Keratinocyte (primary cell): ENCODE measurements at regions not wholly inside any gene's neighbourhood (a gene's known extent, or its start where the extent isn't known, plus 50 kb on each side); places are given as distances from the start of the nearest gene placed in this dataset.
A peak's percentile ranks its signal among the peaks of the same experiment; 100 is the strongest.

Experiments
- DNase-seq: peaks from one replicate; pipeline ENCODE4 v3.0.0-alpha.2; 2011; ENCODE audit warnings: low read depth, missing footprints, low spot score
- FAIRE-seq: peaks from 2 replicates; lab custom pipeline; 2011; peaks lifted over from hg19 to GRCh38; lab: Jason Lieb, UNC
- H2AFZ ChIP-seq: 2 replicates; pipeline ENCODE4 v1.6.0; 2012; ENCODE audit warnings: low read length, control low read depth, inconsistent platforms; ENCODE audit not compliant: control insufficient read depth
- H3K27ac ChIP-seq: 2 replicates; pipeline ENCODE4 v1.5.1; 2011; ENCODE audit warnings: low read length; ENCODE audit not compliant: control insufficient read depth, insufficient read depth
- H3K27me3 ChIP-seq: 3 replicates; pipeline ENCODE4 v1.6.0; 2011; ENCODE audit warnings: low read length; ENCODE audit not compliant: control insufficient read depth, insufficient read depth; ENCODE audit errors: extremely low read depth
- H3K36me3 ChIP-seq, 2 experiments: 2 replicates in 1 of 2; 3 replicates in 1 of 2; pipeline ENCODE4 v1.5.1; 2011; ENCODE audit warnings: low read length in 2 of 2, mild to moderate bottlenecking in 1 of 2; ENCODE audit not compliant: control insufficient read depth in 2 of 2, insufficient read depth in 2 of 2; ENCODE audit errors: extremely low read depth in 1 of 2
- H3K4me1 ChIP-seq: 3 replicates; pipeline ENCODE4 v1.5.1; 2011; ENCODE audit warnings: low read length; ENCODE audit not compliant: control insufficient read depth, insufficient read depth; ENCODE audit errors: extremely low read depth
- H3K4me2 ChIP-seq: 3 replicates; pipeline ENCODE4 v1.6.0; 2011; ENCODE audit warnings: low read depth, low read length; ENCODE audit not compliant: control insufficient read depth, insufficient read depth; ENCODE audit errors: extremely low read depth
- H3K4me3 ChIP-seq, 3 experiments: fragments of 200-600 bp in 1 of 3; sonication (generic) in 1 of 3; 2 replicates in 2 of 3; 3 replicates in 1 of 3; pipeline ENCODE4 v1.5.1; 2011 to 2016; ENCODE audit warnings: low read length in 3 of 3, mild to moderate bottlenecking in 3 of 3, control low read depth in 2 of 3, inconsistent platforms in 1 of 3, low read depth in 1 of 3, mixed read lengths in 1 of 3, mixed run types in 1 of 3, moderate library complexity in 1 of 3; ENCODE audit not compliant: control insufficient read depth in 2 of 3, insufficient read depth in 2 of 3; ENCODE audit errors: extremely low read depth in 1 of 3
- H3K79me2 ChIP-seq: 2 replicates; pipeline ENCODE4 v1.6.0; 2012; ENCODE audit warnings: low read length; ENCODE audit not compliant: control insufficient read depth, insufficient read depth
- H3K9ac ChIP-seq: 3 replicates; pipeline ENCODE4 v1.6.0; 2011; ENCODE audit warnings: low read length; ENCODE audit not compliant: control insufficient read depth, insufficient read depth; ENCODE audit errors: extremely low read depth
- H3K9me1 ChIP-seq: 3 replicates; pipeline ENCODE4 v1.6.0; 2011; ENCODE audit warnings: low read length; ENCODE audit not compliant: control insufficient read depth, insufficient read depth; ENCODE audit errors: extremely low read depth
- H3K9me3 ChIP-seq: 2 replicates; pipeline ENCODE4 v1.5.1; 2012; ENCODE audit warnings: low read depth, low read length; ENCODE audit not compliant: control insufficient read depth
- H4K20me1 ChIP-seq: 3 replicates; pipeline ENCODE4 v1.6.0; 2011; ENCODE audit warnings: low read length; ENCODE audit not compliant: control insufficient read depth, insufficient read depth; ENCODE audit errors: extremely low read depth
- CTCF ChIP-seq, 3 experiments: IDR thresholded peaks in 1 of 3; conservative IDR thresholded peaks in 1 of 3; optimal IDR thresholded peaks in 1 of 3; 2 replicates in 2 of 3; 3 replicates in 1 of 3; pipeline versions ENCODE3 to v1.5.1; 2011; ENCODE audit warnings: low read length in 3 of 3, mild to moderate bottlenecking in 3 of 3, moderate library complexity in 2 of 3, control low read depth in 1 of 3, inconsistent platforms in 1 of 3; ENCODE audit not compliant: insufficient read depth in 2 of 3; ENCODE audit errors: extremely low read depth in 1 of 3
- EZH2 ChIP-seq: IDR thresholded peaks from one replicate; pipeline ENCODE4 v1.6.1; 2012; ENCODE audit warnings: inconsistent platforms, mild to moderate bottlenecking, low read length, moderate library complexity
- dilution Hi-C: fragments of 300-500 bp; cut with MboI; formaldehyde crosslinking; loops from one replicate; pipeline ENCODE4 v1.7.0; 2020; ENCODE audit warnings: low sequenced_read_pairs; ENCODE audit not compliant: extremely low pct_ligation_motif_present

DNA sequence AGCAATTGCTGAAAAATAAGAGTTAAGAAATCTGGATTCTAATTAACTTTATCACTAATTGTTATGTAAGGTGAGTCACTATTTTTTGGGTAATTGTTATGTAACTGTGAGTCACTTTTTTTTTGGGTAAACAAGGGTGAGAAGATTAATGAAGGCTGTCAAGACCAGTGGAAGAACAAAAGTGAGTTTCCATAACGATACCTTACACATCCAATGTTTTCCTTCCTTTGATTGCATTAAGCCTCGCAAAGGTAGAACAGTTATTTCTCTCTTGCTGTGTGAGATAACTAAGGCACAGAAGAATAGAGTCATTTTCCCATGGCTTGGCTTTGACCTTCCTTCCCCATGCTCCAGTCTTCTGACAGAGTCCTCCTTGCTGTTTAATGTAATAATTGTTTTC lies 374.7 kb downstream of the DDX10 start:
- FAIRE-seq (peak; percentile 34), DNase-seq (no peak)
- Histone ChIP-seq H3K36me3 (no peaks in the 10 kb centered on the region), H4K20me1 (no peaks in the 10 kb centered on the region), H3K4me2 (no peak overlapping the region), H3K27me3 (no peaks in the 10 kb centered on the region), H3K79me2 (no peaks in the 10 kb centered on the region), H3K4me3 (no peak overlapping the region), H3K9me1 (no peaks in the 10 kb centered on the region), H3K4me1 (peaks cover 22% of the 10 kb centered on the region), H3K27ac (no peak overlapping the region), H3K9ac (no peak overlapping the region), H3K9me3 (no peaks in the 10 kb centered on the region), H2AFZ (no peak overlapping the region)
- TF ChIP-seq EZH2 (no peak), CTCF (optimal IDR thresholded peaks at IDR 0.05 in 1 of 3, IDR thresholded peaks at IDR 0.05 in 1 of 3, conservative IDR thresholded peaks at IDR 0.05 in 1 of 3; ENCODE audit: extremely low read depth in 1 of 3, insufficient read depth in 2 of 3, low read length in 3 of 3) (no peak)
- dilution Hi-C loops = no loop called here

- no peaks in the 10 kb centered on the region for H3K79me2 ChIP-seq
- no peak overlapping the region for H3K4me2 ChIP-seq
- H3K27ac ChIP-seq = no peak overlapping the region
- H3K9me3 ChIP-seq = no peaks in the 10 kb centered on the region
- FAIRE-seq (no peak), DNase-seq (no peak)
- TF ChIP-seq CTCF (optimal IDR thresholded peaks at IDR 0.05 in 1 of 3, IDR thresholded peaks at IDR 0.05 in 1 of 3, conservative IDR thresholded peaks at IDR 0.05 in 1 of 3; ENCODE audit: extremely low read depth in 1 of 3, insufficient read depth in 2 of 3, low read length in 3 of 3) (peak in 1 of 3 experiments; percentile 31), EZH2 (no peak)
- no peak overlapping the region for H2AFZ ChIP-seq
- H4K20me1 ChIP-seq = no peaks in the 10 kb centered on the region
- no peak overlapping the region for H3K4me3 ChIP-seq
- H3K9ac ChIP-seq = no peak overlapping the region
- H3K36me3 ChIP-seq = no peaks in the 10 kb centered on the region
- peaks cover 22% of the 10 kb centered on the region for H3K4me1 ChIP-seq
- no peaks in the 10 kb centered on the region for H3K9me1 ChIP-seq
- H3K27me3 ChIP-seq = no peaks in the 10 kb centered on the region
- dilution Hi-C loops = no loop called here
Observed at GRCh38 chr11:109040303-109040702, 375.4 kb downstream of the DDX10 start.
